ENCODE measurements at regions not wholly inside any gene's neighbourhood (a gene's known extent, or its start where the extent isn't known, plus 50 kb on each side); places are given as distances from the start of the nearest gene placed in this dataset.
"Not testable (repeated sequence)": the region's sequence is repeated elsewhere in the genome, so short reads cannot be mapped to it uniquely, and the experiment has no call there.

DNA sequence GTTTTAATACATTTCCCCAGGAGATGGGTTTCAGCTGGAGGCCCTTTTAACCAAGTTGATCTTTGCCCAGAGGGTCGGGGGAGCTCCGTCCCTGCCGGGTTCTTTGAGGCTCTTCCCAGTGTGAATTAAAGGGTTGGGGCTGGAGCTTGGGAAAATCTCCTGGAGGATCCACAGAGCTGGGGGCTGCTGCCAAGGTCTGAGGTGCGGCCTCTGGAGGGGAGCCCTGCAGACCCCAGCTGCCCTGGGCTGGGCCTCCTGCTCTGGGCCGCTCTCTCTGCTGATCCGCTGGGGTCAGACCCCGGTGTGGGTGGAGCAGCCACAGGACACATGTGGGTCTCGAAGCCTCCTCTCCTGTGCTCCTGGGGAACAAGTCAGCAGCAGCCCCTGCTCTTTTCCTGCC lies 51.4 kb upstream of the SFSWAP start:
- H3K4me3 Mint-ChIP-seq (ENCODE audit: unreplicated experiment); DNase-seq (ENCODE audit: unreplicated experiment); BruUV-seq (replicated peaks); CTCF ChIA-PET; intact Hi-C loops (cut with micrococcal nuclease); H3K27ac Mint-ChIP-seq (ENCODE audit: low read depth, unreplicated experiment); H3K9me3 Mint-ChIP-seq (ENCODE audit: unreplicated experiment); POLR2A ChIA-PET; H3K36me3 Mint-ChIP-seq (ENCODE audit: insufficient read depth, unreplicated experiment); H3K4me1 Mint-ChIP-seq (ENCODE audit: insufficient read depth, unreplicated experiment): not testable (repeated sequence)
- peaks cover 13% of the 10 kb centered on the region for H3K27me3 Mint-ChIP-seq (ENCODE audit: insufficient read depth, unreplicated experiment)

DNA sequence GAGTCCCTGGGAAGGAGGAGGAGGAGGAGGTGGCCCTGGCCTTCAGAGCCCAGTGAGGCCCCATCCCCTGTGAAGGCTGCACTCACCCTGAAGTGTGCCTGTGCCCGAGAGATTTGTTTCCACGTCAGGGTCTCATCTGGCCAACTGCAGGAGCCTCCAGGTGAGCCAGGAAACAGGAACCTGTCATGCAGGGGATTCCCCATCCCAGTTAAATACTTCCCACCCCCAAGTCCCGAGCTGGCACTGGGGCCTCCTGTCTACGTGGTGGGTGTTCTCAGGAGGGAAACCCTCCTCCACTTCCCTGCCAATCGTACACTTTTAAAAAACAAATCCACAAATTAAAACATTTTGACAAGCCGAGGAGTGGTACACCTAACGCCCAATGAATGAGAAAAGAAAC lies 50.9 kb upstream of the SFSWAP start:
- H3K4me3 Mint-ChIP-seq (ENCODE audit: unreplicated experiment); H3K36me3 Mint-ChIP-seq (ENCODE audit: insufficient read depth, unreplicated experiment); POLR2A ChIA-PET; H3K9me3 Mint-ChIP-seq (ENCODE audit: unreplicated experiment); BruUV-seq (replicated peaks); H3K27ac Mint-ChIP-seq (ENCODE audit: low read depth, unreplicated experiment); CTCF ChIA-PET; H3K4me1 Mint-ChIP-seq (ENCODE audit: insufficient read depth, unreplicated experiment); DNase-seq (ENCODE audit: unreplicated experiment): not testable (repeated sequence)
- intact Hi-C loops (cut with micrococcal nuclease): loop anchor here (10.0 kb wide), 1 partner anchor 365 kb away; no protein-coding TSS in a partner anchor
- H3K27me3 Mint-ChIP-seq (ENCODE audit: insufficient read depth, unreplicated experiment): peaks cover 13% of the 10 kb centered on the region

DNA sequence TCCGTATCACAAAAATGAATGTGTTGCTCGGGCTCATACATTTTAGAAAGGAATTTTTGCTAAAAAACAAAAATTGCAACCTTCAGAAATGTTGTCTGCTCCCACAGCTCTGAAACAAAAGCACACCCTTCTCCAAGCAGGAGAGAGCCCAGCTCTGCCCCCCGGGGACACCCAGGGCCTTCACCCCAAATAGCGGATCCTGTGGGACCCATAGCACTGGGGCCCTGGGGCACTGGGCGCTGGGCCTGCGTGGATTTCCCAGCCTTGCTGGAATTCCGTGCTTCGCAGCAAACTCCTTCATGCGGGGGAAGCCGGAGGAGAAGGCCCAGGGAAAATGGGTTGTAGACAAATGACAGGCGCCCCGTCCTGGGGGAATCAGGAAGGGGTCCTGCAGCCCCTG lies 50.5 kb upstream of the SFSWAP start:
- H3K27ac Mint-ChIP-seq (ENCODE audit: low read depth, unreplicated experiment); H3K9me3 Mint-ChIP-seq (ENCODE audit: unreplicated experiment); H3K4me3 Mint-ChIP-seq (ENCODE audit: unreplicated experiment); CTCF ChIA-PET; H3K4me1 Mint-ChIP-seq (ENCODE audit: insufficient read depth, unreplicated experiment); H3K36me3 Mint-ChIP-seq (ENCODE audit: insufficient read depth, unreplicated experiment); BruUV-seq (replicated peaks); DNase-seq (ENCODE audit: unreplicated experiment); POLR2A ChIA-PET: not testable (repeated sequence)
- peaks cover 13% of the 10 kb centered on the region for H3K27me3 Mint-ChIP-seq (ENCODE audit: insufficient read depth, unreplicated experiment)
- intact Hi-C loops (cut with micrococcal nuclease): loop anchor here (10.0 kb wide), 1 partner anchor 366 kb away; no protein-coding TSS in a partner anchor

Data from MCF 10A (cell line).